Vagina (tissue), 2 donors: ENCODE measurements at regions not wholly inside any gene's neighbourhood (a gene's known extent, or its start where the extent isn't known, plus 50 kb on each side); places are given as distances from the start of the nearest gene placed in this dataset.
"Not testable (repeated sequence)": the region's sequence is repeated elsewhere in the genome, so short reads cannot be mapped to it uniquely, and the experiment has no call there.

Source experiments
- DNase-seq, 2 donors: peaks; one replicate each; pipeline ENCODE4 v3.0.0-alpha.2; 2017; ENCODE audit errors: extremely low spot score in 2 of 2
- H3K27ac ChIP-seq: fragments of 200-600 bp; sonication (generic); one replicate; pipeline ENCODE4 v1.5.1; 2019
- H3K27me3 ChIP-seq: fragments of 200-600 bp; sonication (generic); one replicate; pipeline ENCODE4 v1.5.1; 2019
- H3K36me3 ChIP-seq, 2 donors: fragments of 200-600 bp; sonication (generic); one replicate each; pipeline ENCODE4 v1.5.1; 2017 to 2019
- H3K4me1 ChIP-seq: fragments of 200-600 bp; sonication (generic); one replicate; pipeline ENCODE4 v1.5.1; 2019
- H3K4me3 ChIP-seq, 2 donors: fragments of 200-600 bp; sonication (generic); 1 replicate in 1 of 2; 2 replicates in 1 of 2; pipeline ENCODE4 v1.5.1; 2016 to 2019
- H3K9me3 ChIP-seq: fragments of 200-600 bp; sonication (generic); one replicate; pipeline ENCODE4 v1.5.1; 2019
- CTCF ChIP-seq, 3 experiments: fragments of 450-650 bp in 2 of 3; fragments of 200-600 bp in 1 of 3; sonication (generic) in 1 of 3; IDR thresholded peaks; one replicate each; pipeline ENCODE4 v1.5.1; 2017 to 2019; ENCODE audit warnings: antibody characterized with exemption in 3 of 3, mild to moderate bottlenecking in 2 of 3, moderate library complexity in 2 of 3
- POLR2A ChIP-seq, 2 donors: fragments of 450-650 bp; IDR thresholded peaks; one replicate each; pipeline ENCODE4 v1.6.1; 2017; ENCODE audit warnings: antibody characterized with exemption in 2 of 2, mild to moderate bottlenecking in 2 of 2, moderate library complexity in 2 of 2
- POLR2AphosphoS5 ChIP-seq, 2 donors: sonication (generic); formaldehyde crosslinking; IDR thresholded peaks; one replicate each; pipeline ENCODE4 v1.9.0; 2017; ENCODE audit warnings: antibody characterized with exemption in 2 of 2, mild to moderate bottlenecking in 2 of 2, low read depth in 1 of 2; ENCODE audit not compliant: insufficient read depth in 1 of 2
- intact Hi-C: fragments of 100-400 bp; cut with DNase I; formaldehyde crosslinking; loops from one replicate; pipeline ENCODE4 v1.15.1; 2023

- Histone ChIP-seq H3K27me3 (no peaks in the 10 kb centered on the region), H3K9me3 (no peaks in the 10 kb centered on the region), H3K27ac (no peak overlapping the region), H3K4me1 (no peaks in the 10 kb centered on the region), H3K36me3 (no peaks in the 10 kb centered on the region), H3K4me3 (no peak overlapping the region)
- intact Hi-C loops = no loop called here
- TF ChIP-seq POLR2AphosphoS5 (IDR thresholded peaks at IDR 0.05; ENCODE audit: insufficient read depth in 1 of 2, low read depth in 1 of 2) = no peak
- DNase-seq = no peak
Measured at GRCh38 chr15:81064253-81064652, 63.5 kb downstream of the TLNRD1 start.

GRCh38 chr15:81067567-81067966 lies 66.5 kb upstream of the CFAP161 start:
- H3K36me3 ChIP-seq, H3K27me3 ChIP-seq, H3K4me3 ChIP-seq, intact Hi-C loops, H3K9me3 ChIP-seq, H3K4me1 ChIP-seq, H3K27ac ChIP-seq, DNase-seq: not testable (repeated sequence)

- H3K36me3 ChIP-seq = no peaks in the 10 kb centered on the region
- H3K4me1 ChIP-seq = no peaks in the 10 kb centered on the region
- H3K4me3 ChIP-seq = no peak overlapping the region
- no peak for TF ChIP-seq POLR2AphosphoS5 (IDR thresholded peaks at IDR 0.05; ENCODE audit: insufficient read depth in 1 of 2, low read depth in 1 of 2)
- no peak for TF ChIP-seq CTCF (IDR thresholded peaks at IDR 0.05)
- no peak for TF ChIP-seq POLR2A (IDR thresholded peaks at IDR 0.05)
- DNase-seq = no peak
- intact Hi-C loops = no loop called here
- H3K27me3 ChIP-seq = no peaks in the 10 kb centered on the region
- H3K9me3 ChIP-seq = no peaks in the 10 kb centered on the region
- H3K27ac ChIP-seq = no peak overlapping the region
Measured at GRCh38 chr15:81068516-81068915, 65.6 kb upstream of the CFAP161 start.

GRCh38 chr15:81069356-81069755 lies 64.7 kb upstream of the CFAP161 start:
- Histone ChIP-seq H3K27me3 (no peaks in the 10 kb centered on the region), H3K27ac (no peak overlapping the region), H3K4me1 (no peaks in the 10 kb centered on the region), H3K4me3 (no peak overlapping the region), H3K9me3 (no peaks in the 10 kb centered on the region), H3K36me3 (no peaks in the 10 kb centered on the region)
- intact Hi-C loops = no loop called here
- DNase-seq = no peak
- TF ChIP-seq CTCF (IDR thresholded peaks at IDR 0.05) (no peak), POLR2A (IDR thresholded peaks at IDR 0.05) (no peak)

GRCh38 chr15:81069909-81070308 lies 64.2 kb upstream of the CFAP161 start:
- no peak for DNase-seq
- intact Hi-C loops = no loop called here
- Histone ChIP-seq H3K36me3 (no peaks in the 10 kb centered on the region), H3K4me1 (no peaks in the 10 kb centered on the region), H3K27ac (no peak overlapping the region), H3K9me3 (no peaks in the 10 kb centered on the region), H3K4me3 (no peak overlapping the region), H3K27me3 (no peaks in the 10 kb centered on the region)
- TF ChIP-seq POLR2AphosphoS5 (IDR thresholded peaks at IDR 0.05; ENCODE audit: insufficient read depth in 1 of 2, low read depth in 1 of 2) (no peak), POLR2A (IDR thresholded peaks at IDR 0.05) (no peak), CTCF (IDR thresholded peaks at IDR 0.05) (no peak)

GRCh38 chr15:81071120-81071519 lies 63.0 kb upstream of the CFAP161 start:
- Histone ChIP-seq H3K36me3 (no peaks in the 10 kb centered on the region), H3K9me3 (no peaks in the 10 kb centered on the region), H3K27me3 (no peaks in the 10 kb centered on the region), H3K4me3 (no peak overlapping the region), H3K4me1 (no peaks in the 10 kb centered on the region), H3K27ac (no peak overlapping the region)
- TF ChIP-seq CTCF (IDR thresholded peaks at IDR 0.05) (no peak), POLR2AphosphoS5 (IDR thresholded peaks at IDR 0.05; ENCODE audit: insufficient read depth in 1 of 2, low read depth in 1 of 2) (no peak), POLR2A (IDR thresholded peaks at IDR 0.05) (no peak)
- intact Hi-C loops = no loop called here
- no peak for DNase-seq
